ENCODE measurements at regions not wholly inside any gene's neighbourhood (a gene's known extent, or its start where the extent isn't known, plus 50 kb on each side); places are given as distances from the start of the nearest gene placed in this dataset.

DNA sequence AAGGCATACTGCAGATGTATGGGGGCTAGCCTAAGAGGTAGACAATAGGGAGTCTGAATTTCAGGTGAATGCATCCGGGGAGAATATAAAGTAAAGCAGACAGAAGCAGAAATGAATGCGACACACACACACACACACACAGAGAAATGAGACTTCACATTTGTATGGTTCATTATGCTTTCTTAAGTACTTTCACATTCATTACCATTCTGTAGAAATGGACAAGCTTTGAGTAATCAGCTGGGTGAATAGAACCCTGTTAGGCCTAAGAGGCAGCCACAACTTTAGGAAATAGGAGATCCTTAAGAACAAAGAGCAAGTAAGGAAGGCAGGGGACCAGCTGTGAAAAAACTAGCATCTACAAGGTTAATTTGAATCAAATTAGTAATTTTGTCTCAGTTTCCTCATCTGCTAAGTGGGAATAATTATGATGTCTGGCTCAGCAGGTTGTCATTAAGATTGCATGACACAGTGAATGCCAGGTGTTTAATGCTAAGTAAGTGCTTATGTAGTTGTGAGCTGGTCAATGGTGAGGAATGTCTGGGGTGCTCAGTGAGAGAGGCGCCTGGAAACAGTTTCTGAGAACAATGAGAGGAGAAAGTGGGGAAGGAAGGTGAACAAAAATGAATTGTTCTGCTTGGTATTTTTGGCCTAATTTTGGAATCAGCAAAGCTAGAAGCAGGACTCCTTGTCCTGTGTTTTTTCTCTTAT lies 265.8 kb upstream of the CLINT1 start:
- no peaks in the 10 kb centered on the region for H3K4me1 ChIP-seq
- no peaks in the 10 kb centered on the region for H3K27me3 ChIP-seq
- no peak for DNase-seq
- no peak overlapping the region for H3K4me3 ChIP-seq
- ATAC-seq = no peak
- no peak for FAIRE-seq
- WGBS, 2 donors = 92 to 94% methylated on average over 3 of the region's 3 CpGs
- intact Hi-C loops (cut with DNase I) = no loop called here
- no peaks in the 10 kb centered on the region for H3K36me3 ChIP-seq
- no peaks in the 10 kb centered on the region for H3K9me3 ChIP-seq
- TF ChIP-seq, protein P1, sequence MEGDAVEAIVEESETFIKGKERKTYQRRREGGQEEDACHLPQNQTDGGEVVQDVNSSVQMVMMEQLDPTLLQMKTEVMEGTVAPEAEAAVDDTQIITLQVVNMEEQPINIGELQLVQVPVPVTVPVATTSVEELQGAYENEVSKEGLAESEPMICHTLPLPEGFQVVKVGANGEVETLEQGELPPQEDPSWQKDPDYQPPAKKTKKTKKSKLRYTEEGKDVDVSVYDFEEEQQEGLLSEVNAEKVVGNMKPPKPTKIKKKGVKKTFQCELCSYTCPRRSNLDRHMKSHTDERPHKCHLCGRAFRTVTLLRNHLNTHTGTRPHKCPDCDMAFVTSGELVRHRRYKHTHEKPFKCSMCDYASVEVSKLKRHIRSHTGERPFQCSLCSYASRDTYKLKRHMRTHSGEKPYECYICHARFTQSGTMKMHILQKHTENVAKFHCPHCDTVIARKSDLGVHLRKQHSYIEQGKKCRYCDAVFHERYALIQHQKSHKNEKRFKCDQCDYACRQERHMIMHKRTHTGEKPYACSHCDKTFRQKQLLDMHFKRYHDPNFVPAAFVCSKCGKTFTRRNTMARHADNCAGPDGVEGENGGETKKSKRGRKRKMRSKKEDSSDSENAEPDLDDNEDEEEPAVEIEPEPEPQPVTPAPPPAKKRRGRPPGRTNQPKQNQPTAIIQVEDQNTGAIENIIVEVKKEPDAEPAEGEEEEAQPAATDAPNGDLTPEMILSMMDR (IDR thresholded peaks at IDR 0.05) = no peak
- H3K27ac ChIP-seq = no peak overlapping the region

DNA sequence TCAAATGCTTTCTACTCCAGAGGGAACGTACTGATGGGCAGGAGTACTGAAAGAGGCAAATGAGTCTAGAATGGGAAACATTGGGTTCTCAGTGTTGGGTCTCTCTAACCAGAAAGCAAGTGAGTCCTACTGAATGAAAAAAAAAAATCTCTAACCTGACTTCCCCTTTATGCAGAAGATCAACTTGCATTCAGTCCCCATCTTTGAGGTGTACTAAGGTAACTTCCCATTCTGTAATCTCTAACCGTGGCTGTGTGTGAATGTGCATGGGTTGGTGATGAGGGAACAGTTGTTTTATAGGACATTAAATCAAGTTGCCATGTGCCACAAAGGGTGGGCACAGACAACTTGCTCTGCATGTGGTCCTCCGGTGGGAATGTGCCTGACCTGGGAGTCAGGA lies 264.6 kb upstream of the CLINT1 start:
- no peak for ATAC-seq
- H3K4me1 ChIP-seq = no peaks in the 10 kb centered on the region
- H3K4me3 ChIP-seq = no peak overlapping the region
- H3K9me3 ChIP-seq = no peaks in the 10 kb centered on the region
- 66 to 84% methylated on average over 3 of the region's 3 CpGs for WGBS, 2 donors
- FAIRE-seq = no peak
- intact Hi-C loops (cut with DNase I) = no loop called here
- H3K36me3 ChIP-seq = no peaks in the 10 kb centered on the region
- no peak for DNase-seq
- peaks cover 0 to 2% (median 0%) of the 10 kb centered on the region in 4 donors for H3K27me3 ChIP-seq
- TF ChIP-seq, protein P1 (IDR thresholded peaks at IDR 0.05) = no peak
- H3K27ac ChIP-seq = no peak overlapping the region

DNA sequence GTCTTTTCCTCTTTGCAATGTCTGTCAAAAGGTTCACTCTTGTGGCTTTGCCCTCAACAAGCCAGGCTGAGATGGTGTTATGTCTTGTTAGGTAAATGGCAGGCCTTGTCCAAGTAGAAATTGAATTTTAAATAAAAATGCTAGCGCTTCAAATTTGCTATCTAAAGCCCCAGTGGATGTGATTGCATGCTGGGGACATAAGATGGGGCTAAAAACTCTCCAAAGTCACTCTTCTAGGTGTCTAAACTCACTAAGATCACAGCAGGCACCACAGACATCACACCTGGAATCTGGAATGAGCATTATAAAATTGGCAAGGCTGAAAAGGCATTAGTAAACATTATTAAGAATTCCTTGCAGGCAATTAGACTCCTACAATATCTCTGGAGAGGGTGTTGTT lies 262.7 kb upstream of the CLINT1 start:
- Histone ChIP-seq H3K4me3 (no peak overlapping the region), H3K4me1 (no peaks in the 10 kb centered on the region), H3K36me3 (no peaks in the 10 kb centered on the region), H3K9me3 (no peaks in the 10 kb centered on the region), H3K27ac (no peak overlapping the region), H3K27me3 (peaks cover 0 to 3% (median 0%) of the 10 kb centered on the region in 4 donors)
- intact Hi-C loops (cut with DNase I) = no loop called here
- no peak for FAIRE-seq
- DNase-seq = no peak
- 83 to 88% methylated on average over 1 of the region's 1 CpG for WGBS, 2 donors
- TF ChIP-seq, protein P1 (IDR thresholded peaks at IDR 0.05) = no peak
- no peak for ATAC-seq

DNA sequence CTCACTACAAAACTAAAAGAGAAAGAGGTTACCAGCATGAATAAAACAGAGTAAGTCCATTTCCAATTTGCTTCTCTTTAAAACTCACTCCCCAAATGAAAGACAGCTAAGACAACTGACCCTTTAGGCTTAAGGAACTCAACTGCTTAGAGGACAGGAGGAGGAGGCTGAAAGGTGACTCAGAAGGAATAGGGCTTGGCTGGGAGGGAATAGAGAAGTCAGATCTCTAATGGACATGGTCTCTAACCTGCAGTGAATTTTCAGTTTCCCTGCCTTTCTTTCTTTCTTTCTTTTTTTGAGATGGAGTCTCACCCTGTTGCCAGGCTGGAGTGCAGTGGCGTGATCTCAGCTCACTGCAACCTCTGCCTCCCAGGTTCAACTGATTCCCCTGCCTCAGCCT lies 261.8 kb upstream of the CLINT1 start:
- H3K4me1 ChIP-seq = no peaks in the 10 kb centered on the region
- no peaks in the 10 kb centered on the region for H3K9me3 ChIP-seq
- H3K27me3 ChIP-seq = peaks cover 0 to 3% (median 0%) of the 10 kb centered on the region in 4 donors
- no peak for FAIRE-seq
- TF ChIP-seq, protein P1 (IDR thresholded peaks at IDR 0.05) = no peak
- no peak overlapping the region for H3K4me3 ChIP-seq
- WGBS, 2 donors = 83% methylated on average over 1 of the region's 1 CpG
- intact Hi-C loops (cut with DNase I) = no loop called here
- no peaks in the 10 kb centered on the region for H3K36me3 ChIP-seq
- no peak for DNase-seq
- ATAC-seq = no peak
- no peak overlapping the region for H3K27ac ChIP-seq

DNA sequence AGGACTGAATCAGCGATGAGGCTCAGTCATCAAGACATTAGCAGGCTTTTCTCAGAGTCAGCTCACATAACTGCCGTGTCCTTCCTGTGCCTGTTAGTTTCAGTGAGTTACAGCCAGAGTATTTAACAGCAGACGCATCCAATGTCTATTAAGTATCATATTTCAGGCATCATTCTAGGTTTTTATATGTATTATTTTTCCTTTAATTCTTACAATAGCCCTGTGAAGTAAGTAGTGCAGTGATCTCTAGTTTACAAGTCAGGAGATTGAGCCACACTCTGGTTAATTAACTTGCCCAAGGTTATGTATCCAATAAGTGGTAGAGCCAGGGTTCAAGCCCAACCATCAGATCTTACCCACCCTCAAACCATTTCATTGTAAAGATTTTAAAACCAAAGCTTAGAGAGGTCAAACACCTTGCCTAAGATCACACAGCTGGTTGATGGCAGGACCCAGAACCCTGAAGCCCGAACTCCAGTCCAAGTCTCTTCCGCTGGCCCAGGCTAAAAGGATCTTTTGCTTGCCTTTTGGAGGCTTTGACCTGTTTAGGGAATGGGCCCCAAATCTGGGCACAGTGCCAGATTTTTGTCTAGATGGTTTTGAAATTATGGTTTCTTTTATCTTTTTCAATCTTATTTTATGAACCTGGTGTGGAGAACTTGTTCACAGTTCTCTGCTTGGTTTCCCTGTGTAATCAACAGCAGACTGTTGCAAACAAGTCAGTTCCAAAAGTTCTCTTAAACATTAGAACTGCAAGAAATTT lies 261.2 kb upstream of the CLINT1 start:
- intact Hi-C loops (cut with DNase I) = no loop called here
- H3K36me3 ChIP-seq = no peaks in the 10 kb centered on the region
- WGBS, 2 donors = 71 to 79% methylated on average over 5 of the region's 5 CpGs
- no peaks in the 10 kb centered on the region for H3K9me3 ChIP-seq
- no peak overlapping the region for H3K4me3 ChIP-seq
- FAIRE-seq = no peak
- no peak for DNase-seq
- H3K27ac ChIP-seq = no peak overlapping the region
- ATAC-seq = no peak
- no peaks in the 10 kb centered on the region for H3K4me1 ChIP-seq
- H3K27me3 ChIP-seq = peaks cover 0 to 3% (median 0%) of the 10 kb centered on the region in 4 donors
- TF ChIP-seq, protein P1 (IDR thresholded peaks at IDR 0.05) = no peak

Data from pancreas (tissue), 10 donors.